HG02885 (cell line): ENCODE measurements at regions not wholly inside any gene's neighbourhood (a gene's known extent, or its start where the extent isn't known, plus 50 kb on each side); places are given as distances from the start of the nearest gene placed in this dataset.

ENCODE experiments used
- ATAC-seq: cut with Tn5 transposase; IDR thresholded peaks from one replicate; pipeline ENCODE4 v1.9.1; 2021; ENCODE audit warnings: mild to moderate bottlenecking; ENCODE audit not compliant: unreplicated experiment, poor library complexity

DNA sequence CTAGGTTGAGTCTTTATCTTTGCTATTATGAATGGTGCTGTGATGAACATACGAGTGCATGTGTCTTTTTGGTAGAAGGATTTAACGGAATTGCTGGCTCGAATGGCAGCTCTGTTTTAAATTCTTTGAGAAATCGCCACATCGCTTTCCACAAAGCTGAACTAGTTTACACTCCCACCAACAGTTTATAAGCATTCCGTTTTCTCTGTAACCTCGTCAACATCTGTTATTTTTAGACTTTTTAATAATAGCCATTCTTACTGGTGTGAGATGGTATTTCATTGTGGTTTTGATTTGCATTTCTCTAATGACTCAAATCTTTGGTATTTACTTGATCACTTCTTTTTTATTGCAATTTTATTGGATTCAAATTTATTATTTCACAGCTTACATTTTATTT, 117.4 kb upstream of the HDGFL1 start:
- no peak for ATAC-seq

GRCh38 chr6:22455378-22455777, 114.0 kb upstream of the HDGFL1 start:
- ATAC-seq: no peak

- ATAC-seq: no peak
These were observed 111.4 kb upstream of the HDGFL1 start for GRCh38 chr6:22457996-22458395.

- no peak for ATAC-seq
These were observed 102.6 kb upstream of the HDGFL1 start for GRCh38 chr6:22466665-22467245.

DNA sequence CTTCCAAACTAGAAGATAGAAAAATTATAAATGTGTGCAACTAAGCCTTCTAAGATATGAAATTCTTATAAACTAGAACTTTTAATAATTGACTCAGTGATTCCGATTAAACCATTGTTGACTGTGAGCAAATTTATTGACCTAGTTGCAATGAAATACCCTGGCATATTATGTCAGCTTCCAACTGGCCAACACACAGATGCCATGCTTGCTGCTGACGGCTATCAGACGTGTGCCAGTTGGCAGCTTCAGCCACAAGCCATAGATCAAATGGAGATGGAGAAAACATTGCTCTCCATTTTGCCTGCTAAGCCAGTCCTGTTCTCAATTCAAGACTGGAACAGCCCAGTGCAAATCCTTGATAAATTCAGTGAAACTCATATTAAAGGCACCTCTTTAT, 101.7 kb upstream of the HDGFL1 start:
- ATAC-seq: no peak

GRCh38 chr6:22468256-22468965, 101.0 kb upstream of the HDGFL1 start:
- no peak for ATAC-seq

DNA sequence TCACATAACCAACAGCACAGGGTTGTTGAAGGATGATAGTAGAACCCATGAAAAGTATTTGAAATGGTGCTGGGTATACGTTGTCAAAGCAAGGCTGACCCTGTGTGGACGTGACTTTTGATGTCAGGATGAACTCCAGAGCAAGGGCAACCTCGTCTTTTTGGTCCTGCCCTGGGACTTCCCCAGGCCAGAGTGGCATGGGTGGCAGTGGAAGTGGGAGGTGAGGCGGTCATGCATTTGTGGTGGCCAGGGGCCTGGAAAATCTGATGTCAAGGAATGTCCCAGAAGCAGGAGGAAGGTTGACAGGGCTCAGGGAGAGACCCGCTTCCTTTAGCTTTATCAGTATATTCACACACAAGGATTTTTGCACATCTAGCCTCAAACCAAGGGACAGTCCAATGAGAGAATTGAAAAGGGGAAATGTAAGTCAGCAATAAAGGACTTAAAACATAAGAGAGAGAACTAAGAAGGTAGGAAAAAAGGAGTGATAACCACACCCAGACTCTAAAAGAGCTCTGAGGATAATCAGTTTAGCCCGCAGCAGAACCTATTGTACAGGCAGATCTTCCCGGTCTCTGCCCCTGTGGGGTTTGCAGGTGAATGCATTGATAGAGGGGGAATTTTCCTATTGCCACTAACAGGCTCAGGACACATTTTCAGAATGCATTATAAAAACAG, 98.8 kb upstream of the HDGFL1 start:
- ATAC-seq: no peak

DNA sequence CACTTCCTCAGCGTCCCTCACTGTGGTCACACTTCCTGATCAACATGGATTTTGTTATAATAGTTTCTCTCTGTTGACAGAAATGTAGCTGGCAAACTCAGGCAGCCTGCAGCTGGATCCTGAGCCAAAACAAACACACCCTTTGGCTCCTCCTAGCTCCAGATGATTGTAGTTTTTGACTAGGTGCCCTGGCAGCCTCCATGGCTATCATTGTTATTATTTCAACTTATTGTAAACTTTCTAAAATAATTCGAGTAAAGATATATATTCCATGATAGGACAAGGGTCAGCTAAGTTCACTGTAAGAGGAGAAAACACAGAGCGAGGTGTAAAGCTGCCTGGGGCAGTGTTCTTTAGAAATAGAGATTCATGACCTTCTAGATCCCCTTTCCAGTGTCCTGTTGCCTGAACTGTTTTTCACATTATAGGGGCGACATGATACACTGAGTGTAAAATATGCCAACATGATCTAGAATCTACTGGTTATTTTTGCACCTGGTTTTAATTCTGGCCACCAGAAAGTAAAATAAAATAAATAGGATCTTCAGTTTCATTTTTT, 98.2 kb upstream of the HDGFL1 start:
- no peak for ATAC-seq

DNA sequence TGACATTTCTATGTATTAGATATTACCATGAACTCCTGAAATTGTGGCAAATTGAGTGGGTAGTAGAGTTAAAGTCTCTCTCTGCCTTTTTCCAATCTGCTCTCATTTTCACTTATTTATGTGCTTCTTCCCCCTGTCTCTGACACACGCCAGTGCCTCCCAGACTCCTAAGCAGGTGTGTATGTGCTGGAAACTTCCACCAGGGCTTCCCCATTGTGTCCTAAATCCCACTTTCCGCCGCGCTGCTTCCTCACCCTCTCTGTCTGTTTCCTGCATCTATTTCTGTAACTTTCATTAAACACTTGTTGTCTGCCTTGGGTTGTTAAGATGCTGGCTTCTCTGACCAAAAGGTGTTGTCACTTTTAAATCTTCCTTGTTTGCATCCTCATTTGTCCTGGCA, 97.6 kb upstream of the HDGFL1 start:
- ATAC-seq: no peak

- no peak for ATAC-seq
These were observed 95.2 kb upstream of the HDGFL1 start for GRCh38 chr6:22473991-22474682.

GRCh38 chr6:22476811-22477390, 92.5 kb upstream of the HDGFL1 start:
- no peak for ATAC-seq

DNA sequence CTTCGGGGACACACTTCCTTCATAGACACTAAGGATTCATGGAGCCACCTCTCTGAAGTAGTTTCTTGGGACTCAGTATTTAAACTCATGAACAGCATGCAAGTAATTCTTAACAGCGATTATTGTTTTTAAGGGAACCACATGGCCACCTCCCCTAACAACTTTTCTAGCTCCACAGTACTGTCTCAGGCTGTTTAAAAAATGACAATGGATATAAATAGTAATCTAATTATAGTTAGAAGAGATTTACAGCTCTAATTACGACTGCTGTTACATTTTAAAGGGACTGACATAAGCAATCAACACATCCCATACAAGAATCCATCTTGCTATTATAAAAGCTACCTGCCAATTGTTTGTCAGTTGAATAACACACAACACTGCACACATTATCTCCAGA, 72.1 kb upstream of the HDGFL1 start:
- no peak for ATAC-seq

DNA sequence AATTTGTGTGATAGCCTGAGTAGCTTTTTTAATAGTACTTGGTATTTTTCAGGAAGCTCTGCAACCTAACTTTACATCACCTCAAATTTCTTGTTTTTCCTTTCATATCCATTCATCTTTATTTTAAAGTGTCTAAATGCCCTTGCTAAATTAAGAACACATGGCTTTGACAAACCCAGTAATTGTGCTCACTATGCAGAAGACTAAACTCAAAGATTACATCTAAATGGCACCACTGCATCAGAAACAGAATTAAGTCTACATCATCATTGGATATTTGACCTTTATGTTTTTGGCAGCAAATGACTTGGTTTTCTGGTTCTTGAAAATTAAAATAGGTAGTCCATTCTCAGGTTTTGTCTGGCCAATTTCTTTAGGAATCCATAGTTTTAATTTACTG, 69.6 kb upstream of the HDGFL1 start:
- ATAC-seq: no peak

DNA sequence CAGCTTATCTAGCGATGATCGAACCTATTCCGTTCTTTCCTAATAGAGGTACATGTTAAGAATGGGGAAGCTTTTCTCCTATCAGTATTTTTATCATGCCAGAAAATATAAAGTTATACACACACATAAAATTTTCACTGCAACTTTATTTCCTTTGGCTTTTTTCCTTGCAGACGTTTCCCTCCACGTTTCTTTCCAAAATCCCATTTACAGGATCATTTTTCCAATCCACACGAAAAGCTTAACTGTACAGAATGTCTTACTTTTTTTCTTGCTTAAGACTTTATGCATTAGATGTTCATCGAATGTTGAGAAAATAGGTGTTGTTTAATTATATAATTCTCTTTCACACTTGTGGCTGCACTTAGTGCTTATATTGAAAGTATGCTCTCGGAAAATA, 62.9 kb upstream of the HDGFL1 start:
- ATAC-seq: no peak

DNA sequence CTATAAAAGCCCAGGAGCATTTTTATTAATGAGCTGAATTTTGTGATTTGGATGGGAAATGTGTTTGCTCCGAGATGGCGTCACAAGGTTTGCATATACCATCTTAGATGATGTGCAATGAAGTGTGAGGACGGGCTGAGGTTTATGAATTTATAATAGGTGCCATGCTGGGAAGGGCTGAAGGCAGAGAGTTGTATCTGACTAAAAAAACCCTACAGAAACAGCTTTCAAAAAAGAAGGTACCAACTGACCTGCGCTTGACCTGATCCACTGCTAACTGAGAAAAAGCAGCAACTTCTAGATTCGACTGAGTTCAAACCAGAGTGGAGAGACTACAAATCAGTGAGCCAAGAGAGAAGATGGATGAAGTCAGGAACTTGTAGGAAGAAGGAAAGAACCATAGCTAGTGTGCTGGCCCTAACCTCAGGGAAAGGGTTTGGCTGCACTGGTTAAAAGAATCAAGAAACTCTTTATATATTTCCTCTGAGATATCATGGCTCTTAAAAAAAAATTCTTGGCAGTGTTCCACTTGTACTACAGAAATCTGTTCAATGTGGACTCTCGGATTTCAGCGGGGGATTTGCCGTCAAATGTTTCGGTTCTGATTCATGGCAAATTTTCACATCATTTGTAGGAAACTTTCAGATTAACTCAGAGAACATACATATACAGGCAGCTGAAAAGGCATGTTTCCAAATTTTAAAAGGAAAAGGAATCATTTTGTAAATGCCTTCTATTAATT, 56.5 kb upstream of the HDGFL1 start:
- no peak for ATAC-seq

- ATAC-seq: no peak
These were observed 55.7 kb upstream of the HDGFL1 start for GRCh38 chr6:22513667-22514066.

DNA sequence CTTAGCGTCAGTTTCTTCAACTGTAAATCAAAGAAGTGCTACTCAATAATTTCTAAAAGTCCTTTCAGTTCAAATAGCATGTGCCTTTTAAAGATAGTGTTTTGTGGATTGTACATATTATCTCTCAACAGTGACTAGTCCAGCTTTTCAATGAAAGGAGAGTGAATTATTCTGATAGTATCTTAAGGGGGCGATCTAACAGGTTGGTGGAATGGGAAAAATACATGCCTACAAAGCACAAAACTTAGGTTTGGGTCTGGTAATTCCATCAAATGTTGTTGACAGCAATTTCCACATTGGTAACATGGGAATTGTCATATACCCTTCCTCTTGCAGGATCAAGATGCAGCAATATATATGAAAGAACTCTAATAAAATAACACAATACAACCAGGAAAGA, 50.1 kb upstream of the HDGFL1 start:
- ATAC-seq: no peak
